HG03159 (cell line): ENCODE measurements at regions not wholly inside any gene's neighbourhood (a gene's known extent, or its start where the extent isn't known, plus 50 kb on each side); places are given as distances from the start of the nearest gene placed in this dataset.

Source experiments
- ATAC-seq: cut with Tn5 transposase; IDR thresholded peaks from one replicate; pipeline ENCODE4 v1.9.1; 2021; ENCODE audit warnings: mild to moderate bottlenecking, moderate library complexity; ENCODE audit not compliant: unreplicated experiment

GRCh38 chr12:30106204-30106965 is 322.6 kb upstream of the TMTC1 start:
- no peak for ATAC-seq

- ATAC-seq, result no peak
Measured at GRCh38 chr12:30105505-30105904, 321.8 kb upstream of the TMTC1 start.

GRCh38 chr12:30104971-30105370 is 321.2 kb upstream of the TMTC1 start:
- ATAC-seq, result no peak

- no peak for ATAC-seq
Measured at GRCh38 chr12:30100741-30101140, 317.0 kb upstream of the TMTC1 start.

- no peak for ATAC-seq
Measured at GRCh38 chr12:30098677-30099076, 314.9 kb upstream of the TMTC1 start.

- ATAC-seq, result no peak
Measured at GRCh38 chr12:30095511-30095910, 311.8 kb upstream of the TMTC1 start.

- no peak for ATAC-seq
Measured at GRCh38 chr12:30092983-30093617, 309.4 kb upstream of the TMTC1 start.

GRCh38 chr12:30090258-30090657 is 306.5 kb upstream of the TMTC1 start:
- ATAC-seq, result no peak

- ATAC-seq, result no peak
Measured at GRCh38 chr12:30088259-30088995, 304.7 kb upstream of the TMTC1 start.

- no peak for ATAC-seq
Measured at GRCh38 chr12:30082381-30082780, 298.6 kb upstream of the TMTC1 start.

GRCh38 chr12:30074916-30075315 is 291.2 kb upstream of the TMTC1 start:
- ATAC-seq, result no peak

GRCh38 chr12:30072824-30073223 is 289.1 kb upstream of the TMTC1 start:
- ATAC-seq, result no peak

- ATAC-seq, result no peak
Measured at GRCh38 chr12:30067146-30067545, 283.4 kb upstream of the TMTC1 start.

GRCh38 chr12:30064906-30065305 is 281.2 kb upstream of the TMTC1 start:
- no peak for ATAC-seq

- ATAC-seq, result no peak
Measured at GRCh38 chr12:30063435-30063945, 279.7 kb upstream of the TMTC1 start.

- ATAC-seq, result no peak
Measured at GRCh38 chr12:30048371-30048770, 264.6 kb upstream of the TMTC1 start.

- no peak for ATAC-seq
Measured at GRCh38 chr12:30047516-30048254, 263.9 kb upstream of the TMTC1 start.

GRCh38 chr12:30046376-30046775 is 262.6 kb upstream of the TMTC1 start:
- no peak for ATAC-seq

GRCh38 chr12:30045171-30045570 is 261.4 kb upstream of the TMTC1 start:
- no peak for ATAC-seq

- ATAC-seq, result no peak
Measured at GRCh38 chr12:30044206-30044605, 260.5 kb upstream of the TMTC1 start.
